ENCODE measurements at regions not wholly inside any gene's neighbourhood (a gene's known extent, or its start where the extent isn't known, plus 50 kb on each side); places are given as distances from the start of the nearest gene placed in this dataset.

DNA sequence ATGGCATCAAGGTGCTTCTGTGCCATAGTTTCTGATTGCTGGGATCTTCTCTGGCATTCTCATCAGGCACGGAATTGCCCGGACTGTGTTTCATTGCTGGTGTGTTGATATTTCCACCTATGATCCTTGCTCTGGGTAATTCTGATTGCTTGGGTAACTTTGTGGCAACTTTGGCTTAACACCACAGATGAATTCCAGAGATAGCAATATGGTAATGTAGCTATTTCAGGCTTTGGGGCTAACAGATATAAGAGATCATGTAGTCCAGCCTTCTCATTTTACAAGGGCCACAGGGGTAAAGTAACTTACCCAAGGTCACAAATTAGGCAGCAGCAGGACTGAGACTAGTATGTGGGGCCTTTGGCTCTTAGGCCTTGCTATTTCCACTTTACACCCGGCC lies 53.9 kb upstream of the PLPP4 start:
- CTCF ChIA-PET, result interaction anchor here (1.8 kb wide), 1 partner anchor 20 kb away, joined by 6 read pairs; no protein-coding TSS in a partner anchor
- peak overlapping the region; percentile 20; the same call in 1 of the 2 replicates for H3K4me2 ChIP-seq
- 71% methylated on average over 3 of the region's 3 CpGs for WGBS (ENCODE audit: low lambda C conversion rate)

DNA sequence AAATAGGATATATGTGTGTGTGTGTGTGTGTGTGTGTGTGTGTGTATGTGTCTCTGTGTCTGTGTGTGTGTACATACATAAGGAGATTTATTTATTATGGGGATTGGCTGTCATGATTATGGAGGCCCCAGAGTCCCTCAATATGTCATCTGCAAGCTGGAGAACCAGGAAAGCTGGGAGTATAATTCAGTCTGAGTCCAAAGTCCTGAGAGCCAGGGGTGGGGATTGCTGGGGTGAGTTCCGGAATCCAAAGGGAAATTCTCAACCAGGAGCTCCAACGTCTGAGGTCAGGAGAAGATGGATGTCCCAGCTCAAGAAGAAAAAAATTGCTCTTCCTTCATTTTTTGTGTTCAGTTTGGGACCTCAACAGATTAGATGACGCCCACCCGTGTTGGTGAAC lies 50.7 kb upstream of the PLPP4 start:
- no peak for TF ChIP-seq CHD2 (IDR thresholded peaks at IDR 0.05; ENCODE audit: low read length, partially characterized antibody)
- TF ChIP-seq ELF1 (IDR thresholded peaks at IDR 0.05), result no peak
- TF ChIP-seq, protein P1, sequence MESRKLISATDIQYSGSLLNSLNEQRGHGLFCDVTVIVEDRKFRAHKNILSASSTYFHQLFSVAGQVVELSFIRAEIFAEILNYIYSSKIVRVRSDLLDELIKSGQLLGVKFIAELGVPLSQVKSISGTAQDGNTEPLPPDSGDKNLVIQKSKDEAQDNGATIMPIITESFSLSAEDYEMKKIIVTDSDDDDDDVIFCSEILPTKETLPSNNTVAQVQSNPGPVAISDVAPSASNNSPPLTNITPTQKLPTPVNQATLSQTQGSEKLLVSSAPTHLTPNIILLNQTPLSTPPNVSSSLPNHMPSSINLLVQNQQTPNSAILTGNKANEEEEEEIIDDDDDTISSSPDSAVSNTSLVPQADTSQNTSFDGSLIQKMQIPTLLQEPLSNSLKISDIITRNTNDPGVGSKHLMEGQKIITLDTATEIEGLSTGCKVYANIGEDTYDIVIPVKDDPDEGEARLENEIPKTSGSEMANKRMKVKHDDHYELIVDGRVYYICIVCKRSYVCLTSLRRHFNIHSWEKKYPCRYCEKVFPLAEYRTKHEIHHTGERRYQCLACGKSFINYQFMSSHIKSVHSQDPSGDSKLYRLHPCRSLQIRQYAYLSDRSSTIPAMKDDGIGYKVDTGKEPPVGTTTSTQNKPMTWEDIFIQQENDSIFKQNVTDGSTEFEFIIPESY (IDR thresholded peaks at IDR 0.05; ENCODE audit: borderline replicate concordance, low read depth), result no peak
- no peak for TF ChIP-seq JUND (IDR thresholded peaks at IDR 0.05)
- TF ChIP-seq TAF1 (IDR thresholded peaks at IDR 0.05; ENCODE audit: borderline replicate concordance, low read depth, low read length), result no peak
- no peak for TF ChIP-seq SIN3A (IDR thresholded peaks at IDR 0.05; ENCODE audit: borderline replicate concordance, low read depth, low read length)
- TF ChIP-seq, protein P2, sequence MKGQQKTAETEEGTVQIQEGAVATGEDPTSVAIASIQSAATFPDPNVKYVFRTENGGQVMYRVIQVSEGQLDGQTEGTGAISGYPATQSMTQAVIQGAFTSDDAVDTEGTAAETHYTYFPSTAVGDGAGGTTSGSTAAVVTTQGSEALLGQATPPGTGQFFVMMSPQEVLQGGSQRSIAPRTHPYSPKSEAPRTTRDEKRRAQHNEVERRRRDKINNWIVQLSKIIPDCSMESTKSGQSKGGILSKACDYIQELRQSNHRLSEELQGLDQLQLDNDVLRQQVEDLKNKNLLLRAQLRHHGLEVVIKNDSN (IDR thresholded peaks at IDR 0.05; ENCODE audit: borderline replicate concordance, low read depth), result no peak
- Histone ChIP-seq H3K36me3 (replicated peaks in 1 of 2; ENCODE audit: control insufficient read depth in 1 of 2, insufficient read depth in 2 of 2, low read length in 1 of 2) (no peaks in the 10 kb centered on the region), H3K79me2 (ENCODE audit: insufficient read depth) (no peaks in the 10 kb centered on the region), H4K20me1 (ENCODE audit: insufficient read depth) (no peaks in the 10 kb centered on the region), H3K4me2 (no peak overlapping the region), H3K4me3 (ENCODE audit: low read depth in 2 of 2, low read length in 1 of 2) (no peak overlapping the region), H2AFZ (ENCODE audit: low read depth) (no peak overlapping the region), H3K27ac (ENCODE audit: low read depth in 2 of 2, low read length in 1 of 2) (no peak overlapping the region), H3K4me1 (ENCODE audit: control insufficient read depth in 1 of 2, insufficient read depth in 2 of 2, low read depth in 1 of 2, low read length in 1 of 2) (0 out of 4 replicates have a peak, but pooled peaks cover 0 to 7% of the 10 kb centered on the region in 2 experiments), H3K9me3 (no peaks in the 10 kb centered on the region), H3F3A (replicated peaks; ENCODE audit: insufficient read depth) (peaks cover 11% of the 10 kb centered on the region), H3K9me2 (no peaks in the 10 kb centered on the region), H3K9ac (no peak overlapping the region), H3K27me3 (ENCODE audit: insufficient read depth) (no peaks in the 10 kb centered on the region)
- ChIA-PET CTCF (interaction anchor here (1.3 kb wide), 1 partner anchor 17 kb away, joined by 6 read pairs; no protein-coding TSS in a partner anchor), POLR2A (no interaction called here)
- no peak for DNase-seq
- 41% methylated on average over 4 of the region's 4 CpGs for WGBS (ENCODE audit: low lambda C conversion rate)

More for the DNA sequence above, 53.9 kb upstream of the PLPP4 start:
- Histone ChIP-seq H3K36me3 (replicated peaks in 1 of 2; ENCODE audit: control insufficient read depth in 1 of 2, insufficient read depth in 2 of 2, low read length in 1 of 2) (no peaks in the 10 kb centered on the region), H3K9me2 (no peaks in the 10 kb centered on the region), H3K9ac (no peak overlapping the region), H3K4me3 (ENCODE audit: low read depth in 2 of 2, low read length in 1 of 2) (no peak overlapping the region), H3K27ac (ENCODE audit: low read depth in 2 of 2, low read length in 1 of 2) (no peak overlapping the region; a peak in 1 of 4 replicates), H4K20me1 (ENCODE audit: insufficient read depth) (no peaks in the 10 kb centered on the region), H2AFZ (ENCODE audit: low read depth) (no peak overlapping the region), H3K79me2 (ENCODE audit: insufficient read depth) (no peaks in the 10 kb centered on the region), H3K27me3 (ENCODE audit: insufficient read depth) (no peaks in the 10 kb centered on the region), H3F3A (replicated peaks; ENCODE audit: insufficient read depth) (peaks cover 11% of the 10 kb centered on the region), H3K9me3 (0 out of 2 replicates have a peak, but pooled peaks cover 3% of the 10 kb centered on the region), H3K4me1 (ENCODE audit: control insufficient read depth in 1 of 2, insufficient read depth in 2 of 2, low read depth in 1 of 2, low read length in 1 of 2) (0 out of 4 replicates have a peak, but pooled peaks cover 0 to 7% of the 10 kb centered on the region in 2 experiments)
- DNase-seq, result no peak
- POLR2A ChIA-PET, result no interaction called here
- TF ChIP-seq TCF12 (IDR thresholded peaks at IDR 0.05), result no peak
- TF ChIP-seq MEF2A (IDR thresholded peaks at IDR 0.05; ENCODE audit: borderline replicate concordance, low read depth), result peak; percentile 67; the same call in 1 of the 2 replicates
- no peak for TF ChIP-seq CHD2 (IDR thresholded peaks at IDR 0.05; ENCODE audit: low read length, partially characterized antibody)

Small RNA genes in the stretch of these regions (small RNA-seq; reads per million reads assigned to genes)
- 0 to 1.1 (median 0) reads per million in 7 experiments for gene AL355298.1
